Keratinocyte (primary cell): ENCODE measurements at regions not wholly inside any gene's neighbourhood (a gene's known extent, or its start where the extent isn't known, plus 50 kb on each side); places are given as distances from the start of the nearest gene placed in this dataset.

Experiments
- DNase-seq: peaks from one replicate; pipeline ENCODE4 v3.0.0-alpha.2; 2011; ENCODE audit warnings: low read depth, missing footprints, low spot score
- FAIRE-seq: peaks from 2 replicates; lab custom pipeline; 2011; peaks lifted over from hg19 to GRCh38; lab: Jason Lieb, UNC
- H2AFZ ChIP-seq: 2 replicates; pipeline ENCODE4 v1.6.0; 2012; ENCODE audit warnings: low read length, control low read depth, inconsistent platforms; ENCODE audit not compliant: control insufficient read depth
- H3K27ac ChIP-seq: 2 replicates; pipeline ENCODE4 v1.5.1; 2011; ENCODE audit warnings: low read length; ENCODE audit not compliant: control insufficient read depth, insufficient read depth
- H3K27me3 ChIP-seq: 3 replicates; pipeline ENCODE4 v1.6.0; 2011; ENCODE audit warnings: low read length; ENCODE audit not compliant: control insufficient read depth, insufficient read depth; ENCODE audit errors: extremely low read depth
- H3K36me3 ChIP-seq, 2 experiments: 2 replicates in 1 of 2; 3 replicates in 1 of 2; pipeline ENCODE4 v1.5.1; 2011; ENCODE audit warnings: low read length in 2 of 2, mild to moderate bottlenecking in 1 of 2; ENCODE audit not compliant: control insufficient read depth in 2 of 2, insufficient read depth in 2 of 2; ENCODE audit errors: extremely low read depth in 1 of 2
- H3K4me1 ChIP-seq: 3 replicates; pipeline ENCODE4 v1.5.1; 2011; ENCODE audit warnings: low read length; ENCODE audit not compliant: control insufficient read depth, insufficient read depth; ENCODE audit errors: extremely low read depth
- H3K4me2 ChIP-seq: 3 replicates; pipeline ENCODE4 v1.6.0; 2011; ENCODE audit warnings: low read depth, low read length; ENCODE audit not compliant: control insufficient read depth, insufficient read depth; ENCODE audit errors: extremely low read depth
- H3K4me3 ChIP-seq, 3 experiments: fragments of 200-600 bp in 1 of 3; sonication (generic) in 1 of 3; 2 replicates in 2 of 3; 3 replicates in 1 of 3; pipeline ENCODE4 v1.5.1; 2011 to 2016; ENCODE audit warnings: low read length in 3 of 3, mild to moderate bottlenecking in 3 of 3, control low read depth in 2 of 3, inconsistent platforms in 1 of 3, low read depth in 1 of 3, mixed read lengths in 1 of 3, mixed run types in 1 of 3, moderate library complexity in 1 of 3; ENCODE audit not compliant: control insufficient read depth in 2 of 3, insufficient read depth in 2 of 3; ENCODE audit errors: extremely low read depth in 1 of 3
- H3K79me2 ChIP-seq: 2 replicates; pipeline ENCODE4 v1.6.0; 2012; ENCODE audit warnings: low read length; ENCODE audit not compliant: control insufficient read depth, insufficient read depth
- H3K9ac ChIP-seq: 3 replicates; pipeline ENCODE4 v1.6.0; 2011; ENCODE audit warnings: low read length; ENCODE audit not compliant: control insufficient read depth, insufficient read depth; ENCODE audit errors: extremely low read depth
- H3K9me1 ChIP-seq: 3 replicates; pipeline ENCODE4 v1.6.0; 2011; ENCODE audit warnings: low read length; ENCODE audit not compliant: control insufficient read depth, insufficient read depth; ENCODE audit errors: extremely low read depth
- H3K9me3 ChIP-seq: 2 replicates; pipeline ENCODE4 v1.5.1; 2012; ENCODE audit warnings: low read depth, low read length; ENCODE audit not compliant: control insufficient read depth
- H4K20me1 ChIP-seq: 3 replicates; pipeline ENCODE4 v1.6.0; 2011; ENCODE audit warnings: low read length; ENCODE audit not compliant: control insufficient read depth, insufficient read depth; ENCODE audit errors: extremely low read depth
- CTCF ChIP-seq, 3 experiments: IDR thresholded peaks in 1 of 3; conservative IDR thresholded peaks in 1 of 3; optimal IDR thresholded peaks in 1 of 3; 2 replicates in 2 of 3; 3 replicates in 1 of 3; pipeline versions ENCODE3 to v1.5.1; 2011; ENCODE audit warnings: low read length in 3 of 3, mild to moderate bottlenecking in 3 of 3, moderate library complexity in 2 of 3, control low read depth in 1 of 3, inconsistent platforms in 1 of 3; ENCODE audit not compliant: insufficient read depth in 2 of 3; ENCODE audit errors: extremely low read depth in 1 of 3
- EZH2 ChIP-seq: IDR thresholded peaks from one replicate; pipeline ENCODE4 v1.6.1; 2012; ENCODE audit warnings: inconsistent platforms, mild to moderate bottlenecking, low read length, moderate library complexity
- dilution Hi-C: fragments of 300-500 bp; cut with MboI; formaldehyde crosslinking; loops from one replicate; pipeline ENCODE4 v1.7.0; 2020; ENCODE audit warnings: low sequenced_read_pairs; ENCODE audit not compliant: extremely low pct_ligation_motif_present

DNA sequence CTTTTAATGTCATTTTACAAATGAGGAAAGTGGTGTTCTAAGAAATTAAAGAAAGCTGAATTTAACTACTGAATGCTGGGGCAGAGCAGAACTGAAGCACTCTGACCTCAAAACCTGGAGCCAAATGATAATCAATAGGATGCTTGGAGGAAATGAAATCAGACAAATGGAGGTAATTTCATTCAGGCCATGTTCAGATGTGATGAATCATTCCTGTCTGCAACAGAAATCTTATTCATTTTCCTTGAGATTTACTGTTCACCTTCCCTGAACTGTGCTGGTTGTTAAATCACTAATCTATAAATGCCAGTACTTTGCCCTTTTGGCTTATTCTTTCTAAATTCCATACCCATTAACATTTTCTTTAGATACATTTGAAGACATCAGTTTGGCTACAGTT lies 85.6 kb upstream of the SNX7 start:
- Histone ChIP-seq H3K4me1 (no peaks in the 10 kb centered on the region), H3K27me3 (no peaks in the 10 kb centered on the region), H3K79me2 (no peaks in the 10 kb centered on the region), H4K20me1 (no peaks in the 10 kb centered on the region), H3K36me3 (no peaks in the 10 kb centered on the region), H3K27ac (no peak overlapping the region), H3K4me2 (no peak overlapping the region), H3K9ac (no peak overlapping the region), H3K4me3 (no peak overlapping the region), H3K9me3 (no peaks in the 10 kb centered on the region), H3K9me1 (no peaks in the 10 kb centered on the region), H2AFZ (no peak overlapping the region)
- DNase-seq (no peak), FAIRE-seq (no peak)
- no peak for TF ChIP-seq EZH2
- no peak for TF ChIP-seq CTCF (optimal IDR thresholded peaks at IDR 0.05 in 1 of 3, IDR thresholded peaks at IDR 0.05 in 1 of 3, conservative IDR thresholded peaks at IDR 0.05 in 1 of 3; ENCODE audit: extremely low read depth in 1 of 3, insufficient read depth in 2 of 3, low read length in 3 of 3)
- dilution Hi-C loops, result no loop called here

GRCh38 chr1:98565951-98566350 lies 95.6 kb upstream of the SNX7 start:
- FAIRE-seq (no peak), DNase-seq (no peak)
- no peak for TF ChIP-seq CTCF (optimal IDR thresholded peaks at IDR 0.05 in 1 of 3, IDR thresholded peaks at IDR 0.05 in 1 of 3, conservative IDR thresholded peaks at IDR 0.05 in 1 of 3; ENCODE audit: extremely low read depth in 1 of 3, insufficient read depth in 2 of 3, low read length in 3 of 3)
- no peak for TF ChIP-seq EZH2
- H2AFZ ChIP-seq, result no peak overlapping the region
- H3K79me2 ChIP-seq, result no peaks in the 10 kb centered on the region
- H3K27ac ChIP-seq, result no peak overlapping the region
- H3K36me3 ChIP-seq, result no peaks in the 10 kb centered on the region
- no peaks in the 10 kb centered on the region for H3K27me3 ChIP-seq
- no peaks in the 10 kb centered on the region for H3K4me1 ChIP-seq
- H3K4me2 ChIP-seq, result no peak overlapping the region
- dilution Hi-C loops, result no loop called here
- H3K9ac ChIP-seq, result no peak overlapping the region
- no peaks in the 10 kb centered on the region for H4K20me1 ChIP-seq
- no peaks in the 10 kb centered on the region for H3K9me3 ChIP-seq
- no peaks in the 10 kb centered on the region for H3K9me1 ChIP-seq
- H3K4me3 ChIP-seq, result no peak overlapping the region
